Neural cell (in vitro differentiated cells): ENCODE measurements at regions not wholly inside any gene's neighbourhood (a gene's known extent, or its start where the extent isn't known, plus 50 kb on each side); places are given as distances from the start of the nearest gene placed in this dataset.

Experiments
- H2AFZ ChIP-seq: fragments of 200-600, 300-800 bp; sonication (generic), shearing (Covaris generic); 2 replicates; pipeline ENCODE4 v1.6.0; 2014; ENCODE audit warnings: low read depth, mild to moderate bottlenecking, antibody characterized with exemption, low read length, moderate library complexity
- H3F3A ChIP-seq: fragments of 200-600 bp; shearing (Covaris generic); 2 replicates; pipeline ENCODE4 v1.6.1; 2016; ENCODE audit warnings: mild to moderate bottlenecking, moderate library complexity, mixed read lengths, antibody characterized with exemption, low read length; ENCODE audit not compliant: insufficient read depth, poor library complexity, severe bottlenecking
- H3K27ac ChIP-seq: fragments of 200-600, 300-800 bp; sonication (generic), shearing (Covaris generic); 2 replicates; pipeline ENCODE4 v1.5.1; 2014; ENCODE audit warnings: mild to moderate bottlenecking, low read length, moderate library complexity
- H3K27me3 ChIP-seq: fragments of 300-800, 200-600 bp; sonication (generic), shearing (Covaris generic); 2 replicates; pipeline ENCODE4 v1.6.0; 2014; ENCODE audit warnings: mild to moderate bottlenecking, low read depth, low read length, moderate library complexity; ENCODE audit not compliant: insufficient read depth
- H3K36me3 ChIP-seq: fragments of 300-800, 200-600 bp; sonication (generic), shearing (Covaris generic); 2 replicates; pipeline ENCODE4 v1.5.1; 2014; ENCODE audit warnings: mild to moderate bottlenecking, antibody characterized with exemption, low read length, moderate library complexity; ENCODE audit not compliant: insufficient read depth
- H3K4me2 ChIP-seq: fragments of 300-800, 200-600 bp; sonication (generic), shearing (Covaris generic); 2 replicates; pipeline ENCODE4 v1.6.0; 2014; ENCODE audit warnings: mild to moderate bottlenecking, low read length
- H3K4me3 ChIP-seq: fragments of 300-800, 200-600 bp; sonication (generic), shearing (Covaris generic); 2 replicates; pipeline ENCODE4 v1.5.1; 2014; ENCODE audit warnings: mild to moderate bottlenecking, low read length, moderate library complexity
- H3K79me2 ChIP-seq: fragments of 200-600 bp; shearing (Covaris generic); replicated peaks from 2 replicates; pipeline ENCODE4 v1.6.0; 2014; ENCODE audit warnings: mild to moderate bottlenecking, low read length, moderate library complexity; ENCODE audit not compliant: insufficient read depth
- H3K9ac ChIP-seq: fragments of 300-800, 200-600 bp; sonication (generic), shearing (Covaris generic); 2 replicates; pipeline ENCODE4 v1.6.1; 2016; ENCODE audit warnings: mild to moderate bottlenecking, low read length, mixed read lengths
- H3K9me2 ChIP-seq: fragments of 200-600 bp; shearing (Covaris generic); 2 replicates; pipeline ENCODE4 v1.6.1; 2016; ENCODE audit warnings: mild to moderate bottlenecking, low read length, mixed read lengths; ENCODE audit not compliant: insufficient read depth
- H3K9me3 ChIP-seq: fragments of 200-600, 300-800 bp; sonication (generic), shearing (Covaris generic); 2 replicates; pipeline ENCODE4 v1.6.1; 2016; ENCODE audit warnings: mild to moderate bottlenecking, mixed run types, low read length, moderate library complexity, mixed read lengths
- H4K20me1 ChIP-seq: fragments of 200-600 bp; shearing (Covaris generic); 2 replicates; pipeline ENCODE4 v1.6.1; 2016; ENCODE audit warnings: mild to moderate bottlenecking, mixed run types; ENCODE audit not compliant: insufficient read depth
- EP300 ChIP-seq: fragments of 450-650 bp; conservative IDR thresholded peaks from 2 replicates; pipeline ENCODE4 v1.6.1; 2014; ENCODE audit warnings: antibody characterized with exemption, mild to moderate bottlenecking, moderate library complexity; ENCODE audit not compliant: poor library complexity, severe bottlenecking
- EZH2 ChIP-seq: fragments of 200-600, 300-800 bp; shearing (Covaris generic), sonication (generic); IDR thresholded peaks from 2 replicates; pipeline ENCODE4 v1.6.1; 2014; ENCODE audit warnings: antibody characterized with exemption, low read length, borderline replicate concordance, mild to moderate bottlenecking; ENCODE audit not compliant: insufficient read depth, poor library complexity, severe bottlenecking
- MXI1 ChIP-seq: fragments of 450-650 bp; conservative IDR thresholded peaks from 2 replicates; pipeline ENCODE4 v1.6.1; 2014; ENCODE audit warnings: antibody characterized with exemption, mild to moderate bottlenecking; ENCODE audit not compliant: poor library complexity, severe bottlenecking
- POLR2AphosphoS5 ChIP-seq: IDR thresholded peaks from 2 replicates; pipeline ENCODE4 v1.6.1; 2012
- RAD21 ChIP-seq: fragments of 450-650 bp; conservative IDR thresholded peaks from 2 replicates; pipeline ENCODE4 v1.6.1; 2014; ENCODE audit warnings: antibody characterized with exemption, mild to moderate bottlenecking, moderate library complexity
- SMC3 ChIP-seq: fragments of 450-650 bp; conservative IDR thresholded peaks from 2 replicates; pipeline ENCODE4 v1.6.1; 2014; ENCODE audit warnings: antibody characterized with exemption, mild to moderate bottlenecking, moderate library complexity; ENCODE audit not compliant: poor library complexity
- TAF1 ChIP-seq: IDR thresholded peaks from 2 replicates; pipeline ENCODE4 v1.6.1; 2012; ENCODE audit warnings: low read depth
- TF ChIP-seq, protein P1 (sequence below): fragments of 450-650 bp; IDR thresholded peaks from 2 replicates; pipeline ENCODE4 v1.5.1; 2014; ENCODE audit warnings: antibody characterized with exemption, mild to moderate bottlenecking, moderate library complexity; ENCODE audit not compliant: poor library complexity, severe bottlenecking
- TF ChIP-seq, protein P2 (sequence below): IDR thresholded peaks from 2 replicates; pipeline ENCODE4 v1.6.1; 2012; ENCODE audit warnings: borderline replicate concordance

DNA sequence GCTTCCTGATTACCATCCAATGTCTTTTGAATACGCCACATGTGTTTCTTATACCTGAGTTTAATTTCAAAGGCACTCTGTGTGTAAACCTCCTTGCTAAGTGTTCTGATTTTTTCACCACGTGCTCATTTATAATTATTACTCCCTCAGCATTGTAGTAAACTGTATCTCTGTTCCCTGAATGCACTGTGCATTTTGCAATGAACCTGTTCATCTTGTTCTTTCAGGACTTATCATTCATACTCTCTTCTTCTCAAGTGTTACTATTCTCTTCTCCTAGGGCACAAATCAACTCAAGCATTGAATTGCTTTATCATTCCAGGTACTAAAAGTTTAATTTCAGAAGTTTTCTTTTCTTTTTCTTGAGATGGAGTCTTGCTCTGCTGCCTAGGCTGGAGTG is 383.4 kb upstream of the TRIB2 start:
- no peak for TF ChIP-seq RAD21
- no peak for TF ChIP-seq MXI1
- TF ChIP-seq EP300: no peak
- TF ChIP-seq TAF1: no peak
- TF ChIP-seq, protein P1, sequence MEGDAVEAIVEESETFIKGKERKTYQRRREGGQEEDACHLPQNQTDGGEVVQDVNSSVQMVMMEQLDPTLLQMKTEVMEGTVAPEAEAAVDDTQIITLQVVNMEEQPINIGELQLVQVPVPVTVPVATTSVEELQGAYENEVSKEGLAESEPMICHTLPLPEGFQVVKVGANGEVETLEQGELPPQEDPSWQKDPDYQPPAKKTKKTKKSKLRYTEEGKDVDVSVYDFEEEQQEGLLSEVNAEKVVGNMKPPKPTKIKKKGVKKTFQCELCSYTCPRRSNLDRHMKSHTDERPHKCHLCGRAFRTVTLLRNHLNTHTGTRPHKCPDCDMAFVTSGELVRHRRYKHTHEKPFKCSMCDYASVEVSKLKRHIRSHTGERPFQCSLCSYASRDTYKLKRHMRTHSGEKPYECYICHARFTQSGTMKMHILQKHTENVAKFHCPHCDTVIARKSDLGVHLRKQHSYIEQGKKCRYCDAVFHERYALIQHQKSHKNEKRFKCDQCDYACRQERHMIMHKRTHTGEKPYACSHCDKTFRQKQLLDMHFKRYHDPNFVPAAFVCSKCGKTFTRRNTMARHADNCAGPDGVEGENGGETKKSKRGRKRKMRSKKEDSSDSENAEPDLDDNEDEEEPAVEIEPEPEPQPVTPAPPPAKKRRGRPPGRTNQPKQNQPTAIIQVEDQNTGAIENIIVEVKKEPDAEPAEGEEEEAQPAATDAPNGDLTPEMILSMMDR: no peak
- TF ChIP-seq, protein P2, sequence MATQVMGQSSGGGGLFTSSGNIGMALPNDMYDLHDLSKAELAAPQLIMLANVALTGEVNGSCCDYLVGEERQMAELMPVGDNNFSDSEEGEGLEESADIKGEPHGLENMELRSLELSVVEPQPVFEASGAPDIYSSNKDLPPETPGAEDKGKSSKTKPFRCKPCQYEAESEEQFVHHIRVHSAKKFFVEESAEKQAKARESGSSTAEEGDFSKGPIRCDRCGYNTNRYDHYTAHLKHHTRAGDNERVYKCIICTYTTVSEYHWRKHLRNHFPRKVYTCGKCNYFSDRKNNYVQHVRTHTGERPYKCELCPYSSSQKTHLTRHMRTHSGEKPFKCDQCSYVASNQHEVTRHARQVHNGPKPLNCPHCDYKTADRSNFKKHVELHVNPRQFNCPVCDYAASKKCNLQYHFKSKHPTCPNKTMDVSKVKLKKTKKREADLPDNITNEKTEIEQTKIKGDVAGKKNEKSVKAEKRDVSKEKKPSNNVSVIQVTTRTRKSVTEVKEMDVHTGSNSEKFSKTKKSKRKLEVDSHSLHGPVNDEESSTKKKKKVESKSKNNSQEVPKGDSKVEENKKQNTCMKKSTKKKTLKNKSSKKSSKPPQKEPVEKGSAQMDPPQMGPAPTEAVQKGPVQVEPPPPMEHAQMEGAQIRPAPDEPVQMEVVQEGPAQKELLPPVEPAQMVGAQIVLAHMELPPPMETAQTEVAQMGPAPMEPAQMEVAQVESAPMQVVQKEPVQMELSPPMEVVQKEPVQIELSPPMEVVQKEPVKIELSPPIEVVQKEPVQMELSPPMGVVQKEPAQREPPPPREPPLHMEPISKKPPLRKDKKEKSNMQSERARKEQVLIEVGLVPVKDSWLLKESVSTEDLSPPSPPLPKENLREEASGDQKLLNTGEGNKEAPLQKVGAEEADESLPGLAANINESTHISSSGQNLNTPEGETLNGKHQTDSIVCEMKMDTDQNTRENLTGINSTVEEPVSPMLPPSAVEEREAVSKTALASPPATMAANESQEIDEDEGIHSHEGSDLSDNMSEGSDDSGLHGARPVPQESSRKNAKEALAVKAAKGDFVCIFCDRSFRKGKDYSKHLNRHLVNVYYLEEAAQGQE: no peak
- TF ChIP-seq SMC3: no peak
- TF ChIP-seq POLR2AphosphoS5: no peak
- no peak for TF ChIP-seq EZH2
- Histone ChIP-seq H3K4me2 (no peak overlapping the region), H3K36me3 (no peaks in the 10 kb centered on the region), H3K9me2 (no peaks in the 10 kb centered on the region), H3K27me3 (no peaks in the 10 kb centered on the region), H3F3A (no peaks in the 10 kb centered on the region), H3K27ac (no peak overlapping the region), H4K20me1 (no peaks in the 10 kb centered on the region), H2AFZ (no peak overlapping the region), H3K79me2 (no peaks in the 10 kb centered on the region), H3K9me3 (no peaks in the 10 kb centered on the region), H3K4me3 (no peak overlapping the region), H3K9ac (no peak overlapping the region)

DNA sequence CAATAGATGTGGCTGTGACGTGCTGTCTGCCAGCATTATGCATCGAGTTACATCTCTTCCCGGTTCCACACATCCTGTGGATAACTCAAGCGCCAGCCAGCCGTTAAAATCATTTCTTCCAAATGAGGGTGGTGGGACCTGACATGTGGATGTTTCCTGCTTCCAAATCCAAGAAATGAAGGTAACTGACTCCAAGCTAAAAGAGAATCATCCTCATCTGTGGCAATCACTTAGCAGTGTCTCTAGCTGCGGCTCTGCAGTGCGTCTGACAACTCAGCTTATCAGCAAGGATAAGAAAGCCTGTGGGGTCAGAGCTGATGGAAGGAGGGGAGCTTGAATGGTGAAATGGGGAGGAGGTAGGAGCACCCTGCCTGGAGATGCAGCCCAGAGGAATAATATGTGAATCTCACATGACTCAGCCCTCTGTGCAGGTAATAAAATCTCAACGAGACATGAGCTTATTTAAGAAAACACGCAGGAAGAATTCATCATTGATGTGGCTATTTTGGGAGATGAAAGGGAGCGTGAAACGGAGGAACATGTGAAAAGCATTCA is 382.2 kb upstream of the TRIB2 start:
- Histone ChIP-seq H3K79me2 (no peaks in the 10 kb centered on the region), H2AFZ (no peak overlapping the region), H3F3A (no peaks in the 10 kb centered on the region), H4K20me1 (no peaks in the 10 kb centered on the region), H3K9me2 (no peaks in the 10 kb centered on the region), H3K27me3 (no peaks in the 10 kb centered on the region), H3K4me3 (no peak overlapping the region), H3K27ac (no peak overlapping the region), H3K4me2 (no peak overlapping the region), H3K9me3 (no peaks in the 10 kb centered on the region), H3K9ac (peak overlapping the region; percentile 21), H3K36me3 (no peaks in the 10 kb centered on the region)
- TF ChIP-seq MXI1 (no peak), EZH2 (no peak), POLR2AphosphoS5 (no peak), RAD21 (no peak), TAF1 (no peak), SMC3 (no peak)
- TF ChIP-seq, protein P2: peak; percentile 78
